ENCODE measurements at regions not wholly inside any gene's neighbourhood (a gene's known extent, or its start where the extent isn't known, plus 50 kb on each side); places are given as distances from the start of the nearest gene placed in this dataset.

DNA sequence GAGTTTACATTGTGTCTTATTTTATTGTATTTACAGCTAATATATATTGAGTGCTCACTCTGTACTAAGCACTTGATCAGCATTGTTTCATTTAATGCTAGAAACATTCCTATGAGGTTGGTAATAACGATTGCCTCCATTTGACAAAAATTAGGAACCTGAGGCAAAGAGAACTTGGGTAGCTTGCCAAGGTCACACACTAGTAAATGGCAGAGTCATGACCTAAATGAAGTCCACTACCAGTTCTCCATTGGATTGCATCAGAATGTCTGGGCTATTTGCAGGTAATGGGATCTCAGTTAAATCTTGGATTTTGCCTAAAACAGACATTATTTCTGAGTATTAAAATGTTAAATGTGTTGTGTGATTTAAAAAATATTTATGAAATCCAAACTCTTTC lies 65.8 kb upstream of the CRIM1 start:
- TF ChIP-seq, protein P1, sequence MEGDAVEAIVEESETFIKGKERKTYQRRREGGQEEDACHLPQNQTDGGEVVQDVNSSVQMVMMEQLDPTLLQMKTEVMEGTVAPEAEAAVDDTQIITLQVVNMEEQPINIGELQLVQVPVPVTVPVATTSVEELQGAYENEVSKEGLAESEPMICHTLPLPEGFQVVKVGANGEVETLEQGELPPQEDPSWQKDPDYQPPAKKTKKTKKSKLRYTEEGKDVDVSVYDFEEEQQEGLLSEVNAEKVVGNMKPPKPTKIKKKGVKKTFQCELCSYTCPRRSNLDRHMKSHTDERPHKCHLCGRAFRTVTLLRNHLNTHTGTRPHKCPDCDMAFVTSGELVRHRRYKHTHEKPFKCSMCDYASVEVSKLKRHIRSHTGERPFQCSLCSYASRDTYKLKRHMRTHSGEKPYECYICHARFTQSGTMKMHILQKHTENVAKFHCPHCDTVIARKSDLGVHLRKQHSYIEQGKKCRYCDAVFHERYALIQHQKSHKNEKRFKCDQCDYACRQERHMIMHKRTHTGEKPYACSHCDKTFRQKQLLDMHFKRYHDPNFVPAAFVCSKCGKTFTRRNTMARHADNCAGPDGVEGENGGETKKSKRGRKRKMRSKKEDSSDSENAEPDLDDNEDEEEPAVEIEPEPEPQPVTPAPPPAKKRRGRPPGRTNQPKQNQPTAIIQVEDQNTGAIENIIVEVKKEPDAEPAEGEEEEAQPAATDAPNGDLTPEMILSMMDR (IDR thresholded peaks at IDR 0.05; ENCODE audit: low read depth, low read length, poor library complexity, severe bottlenecking): no peak
- TF ChIP-seq EZH2phosphoT487 (IDR thresholded peaks at IDR 0.05; ENCODE audit: borderline replicate concordance, low read length): no peak
